SK-N-SH (cell line): ENCODE measurements at regions not wholly inside any gene's neighbourhood (a gene's known extent, or its start where the extent isn't known, plus 50 kb on each side); places are given as distances from the start of the nearest gene placed in this dataset.

Experiments used
- CHD2 ChIP-seq: fragments of 150-350 bp; IDR thresholded peaks from 2 replicates; pipeline ENCODE4 v1.6.1; 2018; ENCODE audit warnings: low read length; ENCODE audit not compliant: partially characterized antibody
- CTCF ChIP-seq: fragments of 200-600 bp; sonication (generic); IDR thresholded peaks from 2 replicates; pipeline ENCODE4 v1.6.1; 2017; ENCODE audit warnings: antibody characterized with exemption, mild to moderate bottlenecking, moderate library complexity
- EP300 ChIP-seq, 2 experiments: IDR thresholded peaks; 2 replicates each; pipeline versions ENCODE4 v1.4.0 to v1.6.1; 2012; ENCODE audit warnings: borderline replicate concordance in 1 of 2, low read depth in 1 of 2, low read length in 1 of 2
- MAX ChIP-seq: IDR thresholded peaks from 2 replicates; pipeline ENCODE4 v1.4.0; 2012; ENCODE audit warnings: low read depth
- MEF2A ChIP-seq: IDR thresholded peaks from 2 replicates; pipeline ENCODE4 v1.4.0; 2012; ENCODE audit warnings: low read depth, borderline replicate concordance
- RAD21 ChIP-seq: IDR thresholded peaks from 2 replicates; pipeline ENCODE4 v1.6.1; 2012; ENCODE audit warnings: mild to moderate bottlenecking, low read length
- ZBTB33 ChIP-seq: IDR thresholded peaks from 2 replicates; pipeline ENCODE4 v1.4.0; 2012; ENCODE audit warnings: low read depth, borderline replicate concordance

GRCh38 chr15:96501362-96501761 is 170.9 kb downstream of the NR2F2 start:
- no peak for TF ChIP-seq CTCF
- TF ChIP-seq ZBTB33 = no peak
- no peak for TF ChIP-seq CHD2
- no peak for TF ChIP-seq RAD21
- no peak for TF ChIP-seq EP300 (IDR thresholded peaks at IDR 0.05; ENCODE audit: borderline replicate concordance in 1 of 2, low read depth in 1 of 2, low read length in 1 of 2)
- TF ChIP-seq MEF2A = no peak
- TF ChIP-seq MAX = no peak
